ENCODE measurements at regions not wholly inside any gene's neighbourhood (a gene's known extent, or its start where the extent isn't known, plus 50 kb on each side); places are given as distances from the start of the nearest gene placed in this dataset.

DNA sequence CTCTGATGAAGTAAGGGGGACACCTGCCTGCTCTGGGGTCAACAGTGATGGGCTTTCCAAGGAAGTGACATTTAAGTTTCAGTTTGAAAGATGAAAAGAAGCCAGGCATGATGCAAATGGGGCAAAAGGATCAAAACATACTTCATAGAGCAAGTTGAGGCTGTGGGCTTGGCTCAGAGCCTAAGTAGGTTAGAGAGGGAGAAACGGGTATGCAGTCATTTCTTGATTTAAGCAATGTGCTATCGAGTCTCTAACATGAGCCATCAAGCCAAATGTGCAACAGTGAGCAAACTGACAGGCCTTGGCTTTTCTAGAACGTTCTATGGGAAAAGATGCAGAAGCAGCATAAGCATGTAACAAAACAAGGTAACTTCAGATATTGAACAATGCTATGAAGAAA is 80.6 kb downstream of the ADRB2 start:
- Mint-ChIP-seq H3K4me3 (no peak overlapping the region), H3K9me3 (no peaks in the 10 kb centered on the region), H3K27ac (no peak overlapping the region), H3K36me3 (no peaks in the 10 kb centered on the region), H3K27me3 (no peaks in the 10 kb centered on the region), H3K4me1 (no peaks in the 10 kb centered on the region)
- ATAC-seq (replicated peaks) (no peak), DNase-seq (no peak)

DNA sequence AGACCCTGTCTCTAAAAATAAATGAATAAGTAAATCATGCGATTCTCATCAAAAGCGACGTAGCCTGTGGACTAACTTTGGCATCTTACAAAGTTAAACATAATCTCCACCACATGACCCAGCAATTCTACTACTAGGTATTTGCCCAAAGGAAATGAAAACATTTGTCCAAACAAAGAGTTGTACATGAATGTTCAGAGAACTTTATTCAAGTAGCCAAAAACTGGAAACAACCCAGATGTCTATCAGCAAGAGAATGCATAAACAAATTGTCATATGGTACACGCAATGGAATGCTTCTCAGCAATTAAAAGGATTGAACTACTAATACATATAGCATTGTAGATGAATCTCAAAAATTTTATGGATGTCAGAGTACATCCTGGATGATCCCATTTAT is 82.6 kb downstream of the ADRB2 start:
- Mint-ChIP-seq H3K4me1 (no peaks in the 10 kb centered on the region), H3K9me3 (no peaks in the 10 kb centered on the region), H3K27me3 (no peaks in the 10 kb centered on the region), H3K27ac (no peak overlapping the region), H3K4me3 (no peak overlapping the region), H3K36me3 (no peaks in the 10 kb centered on the region)
- DNase-seq (no peak), ATAC-seq (replicated peaks) (no peak)

DNA sequence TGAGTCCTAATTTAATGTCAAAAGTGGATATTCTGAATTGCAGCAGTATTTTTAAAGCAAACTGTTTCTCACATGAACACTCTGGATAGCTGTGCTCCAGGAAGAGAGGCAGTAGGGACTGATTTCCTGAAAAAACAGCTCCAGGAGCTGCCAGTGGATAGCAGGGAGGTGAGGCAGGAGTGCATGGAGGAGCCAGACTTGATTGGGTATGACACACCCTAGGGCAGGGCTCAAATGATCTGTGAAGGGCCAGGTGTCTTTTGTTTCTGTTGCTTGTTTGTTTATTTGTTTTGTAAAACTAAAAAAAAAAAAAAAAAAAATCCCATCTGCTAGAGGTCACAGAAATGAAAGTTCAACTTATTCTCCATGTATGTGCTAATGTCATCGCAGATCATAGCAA is 83.4 kb downstream of the ADRB2 start:
- ATAC-seq (replicated peaks) (no peak), DNase-seq (no peak)
- no peaks in the 10 kb centered on the region for H3K4me1 Mint-ChIP-seq
- no peak overlapping the region for H3K27ac Mint-ChIP-seq
- H3K4me3 Mint-ChIP-seq: no peak overlapping the region
- no peaks in the 10 kb centered on the region for H3K27me3 Mint-ChIP-seq
- H3K9me3 Mint-ChIP-seq: no peaks in the 10 kb centered on the region
- no peaks in the 10 kb centered on the region for H3K36me3 Mint-ChIP-seq

DNA sequence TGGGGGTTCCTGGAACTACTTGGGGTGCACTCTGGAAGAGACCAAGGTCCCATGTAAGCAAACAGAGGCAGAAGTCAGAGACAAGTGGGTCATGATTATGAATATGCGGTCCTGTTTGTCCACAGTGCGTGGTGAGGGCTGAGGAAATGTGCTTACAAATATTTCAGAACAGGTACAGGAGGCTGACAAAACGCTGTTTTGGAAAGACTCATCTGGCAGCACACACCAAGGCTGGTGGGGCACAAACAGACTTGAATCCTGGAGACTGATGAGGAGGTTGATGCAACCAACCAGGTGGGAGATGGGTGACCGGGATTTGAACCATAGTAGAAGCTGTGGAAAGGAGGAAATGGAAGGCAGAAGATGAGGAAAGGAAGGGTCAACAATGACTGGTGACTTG is 83.8 kb downstream of the ADRB2 start:
- no peaks in the 10 kb centered on the region for H3K4me1 Mint-ChIP-seq
- H3K4me3 Mint-ChIP-seq: no peak overlapping the region
- no peaks in the 10 kb centered on the region for H3K27me3 Mint-ChIP-seq
- DNase-seq: no peak
- no peaks in the 10 kb centered on the region for H3K36me3 Mint-ChIP-seq
- H3K9me3 Mint-ChIP-seq: no peaks in the 10 kb centered on the region
- no peak overlapping the region for H3K27ac Mint-ChIP-seq
- ATAC-seq (replicated peaks): no peak

DNA sequence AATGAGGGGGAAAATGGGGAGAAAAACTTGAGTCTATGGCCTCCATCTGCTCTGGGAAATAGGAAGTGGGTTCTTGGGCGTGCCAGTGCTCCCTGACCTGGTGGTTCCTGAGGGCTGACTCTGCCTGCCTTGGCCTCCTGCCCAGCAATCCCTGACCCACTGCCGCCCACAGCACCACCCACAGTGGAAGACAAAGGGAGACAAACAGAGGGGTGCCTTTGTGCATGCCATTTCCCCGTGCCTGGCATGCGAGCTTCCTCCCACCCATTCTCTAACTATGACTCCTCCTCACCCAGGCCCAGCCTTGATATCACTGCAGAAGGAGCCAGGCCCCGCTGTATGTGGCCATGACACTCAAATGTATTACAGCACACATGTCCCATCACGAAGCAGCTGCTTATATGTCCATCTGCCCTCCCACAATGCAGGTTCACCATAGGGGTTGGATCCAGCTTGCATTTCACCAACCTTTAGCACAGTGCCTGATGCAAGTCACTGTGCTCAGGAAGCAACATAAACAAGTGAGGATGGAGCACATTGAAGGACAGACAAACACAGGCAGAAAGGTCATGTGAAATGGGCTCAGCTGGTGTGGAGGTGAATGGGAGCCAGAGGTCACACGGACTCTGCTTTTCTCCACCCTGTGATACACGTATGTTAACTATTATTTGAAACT is 84.4 kb downstream of the ADRB2 start:
- Mint-ChIP-seq H3K4me1 (no peaks in the 10 kb centered on the region), H3K36me3 (no peaks in the 10 kb centered on the region), H3K27ac (no peak overlapping the region), H3K4me3 (no peak overlapping the region), H3K27me3 (no peaks in the 10 kb centered on the region), H3K9me3 (no peaks in the 10 kb centered on the region)
- ATAC-seq (replicated peaks) (no peak), DNase-seq (no peak)

DNA sequence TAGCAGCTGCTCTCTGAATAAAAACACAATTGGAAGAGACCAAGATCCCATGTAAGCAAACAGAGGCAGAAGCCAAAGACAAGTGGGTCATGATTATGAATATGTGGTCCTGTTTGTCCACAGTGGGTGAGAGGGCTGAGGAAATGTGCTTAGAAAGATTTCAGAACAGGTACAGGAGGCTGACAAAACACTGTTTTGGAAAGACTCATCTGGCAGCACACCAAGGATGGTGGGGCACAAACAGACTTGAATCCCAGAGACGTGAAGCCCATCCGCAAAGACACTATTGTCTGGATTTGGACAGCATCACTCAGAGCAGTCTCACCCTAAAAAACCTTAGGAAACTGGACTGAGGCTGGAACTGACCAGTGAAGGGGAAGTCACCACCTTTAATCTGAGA is 85.0 kb downstream of the ADRB2 start:
- no peak overlapping the region for H3K27ac Mint-ChIP-seq
- ATAC-seq (replicated peaks) (no peak), DNase-seq (no peak)
- H3K36me3 Mint-ChIP-seq: no peaks in the 10 kb centered on the region
- H3K4me1 Mint-ChIP-seq: no peaks in the 10 kb centered on the region
- H3K4me3 Mint-ChIP-seq: no peak overlapping the region
- H3K9me3 Mint-ChIP-seq: no peaks in the 10 kb centered on the region
- H3K27me3 Mint-ChIP-seq: no peaks in the 10 kb centered on the region

DNA sequence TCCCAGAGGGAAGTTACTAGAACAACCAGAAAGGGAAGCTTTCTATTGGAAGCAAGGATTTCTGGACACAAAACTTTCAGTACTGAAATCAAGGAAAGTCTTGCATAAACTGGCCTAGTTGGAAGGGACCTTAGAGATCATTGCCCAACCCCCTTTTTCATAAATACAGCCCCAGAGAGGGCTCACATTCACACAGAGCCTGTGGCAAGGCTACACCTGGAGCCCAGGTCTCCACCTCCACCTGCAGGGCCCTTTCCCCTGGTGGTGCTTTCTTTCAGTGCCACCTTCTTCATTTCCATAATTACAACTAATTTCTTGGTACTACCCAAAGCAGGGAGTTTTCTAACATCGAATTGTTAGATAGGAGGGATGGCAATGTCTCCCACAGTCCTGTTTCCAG is 85.7 kb downstream of the ADRB2 start:
- no peaks in the 10 kb centered on the region for H3K36me3 Mint-ChIP-seq
- DNase-seq: no peak
- H3K4me1 Mint-ChIP-seq: no peaks in the 10 kb centered on the region
- no peaks in the 10 kb centered on the region for H3K9me3 Mint-ChIP-seq
- no peak overlapping the region for H3K27ac Mint-ChIP-seq
- H3K4me3 Mint-ChIP-seq: no peak overlapping the region
- H3K27me3 Mint-ChIP-seq: no peaks in the 10 kb centered on the region
- ATAC-seq (replicated peaks): no peak

DNA sequence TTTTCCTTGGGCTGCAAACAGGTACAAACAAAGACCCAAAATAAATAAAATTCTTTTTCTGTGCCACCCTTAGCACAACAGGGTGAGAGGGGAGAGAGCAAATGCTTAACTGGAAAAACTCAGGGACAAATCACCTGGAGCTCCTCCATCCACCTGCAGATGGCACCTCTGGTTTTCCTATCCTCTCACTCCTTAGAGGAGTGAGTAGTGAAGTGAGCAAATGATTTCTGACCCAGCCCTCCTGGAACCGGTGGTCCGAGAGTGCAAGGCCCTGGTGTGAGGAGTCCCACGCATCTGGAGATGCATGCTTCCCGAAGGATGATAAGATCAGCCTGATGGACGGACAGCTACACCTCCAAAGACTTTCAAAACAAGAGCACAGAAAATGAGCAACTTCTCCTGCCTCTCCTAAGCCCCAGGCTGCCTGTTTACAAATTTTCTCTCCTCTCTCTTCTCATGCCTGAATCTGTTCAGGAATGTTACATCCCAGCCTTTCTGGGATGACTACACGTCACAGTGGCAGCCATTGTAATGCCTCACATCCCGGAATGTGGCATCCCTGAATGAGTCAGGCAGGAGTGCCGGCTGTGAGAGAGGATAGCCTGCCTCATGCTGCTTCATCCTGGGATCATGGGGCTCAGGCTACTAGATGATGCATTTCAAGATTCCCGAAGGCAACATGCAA is 86.4 kb downstream of the ADRB2 start:
- DNase-seq (no peak), ATAC-seq (replicated peaks) (no peak)
- H3K27me3 Mint-ChIP-seq: no peaks in the 10 kb centered on the region
- no peaks in the 10 kb centered on the region for H3K36me3 Mint-ChIP-seq
- no peak overlapping the region for H3K4me3 Mint-ChIP-seq
- no peaks in the 10 kb centered on the region for H3K4me1 Mint-ChIP-seq
- no peaks in the 10 kb centered on the region for H3K9me3 Mint-ChIP-seq
- H3K27ac Mint-ChIP-seq: no peak overlapping the region

DNA sequence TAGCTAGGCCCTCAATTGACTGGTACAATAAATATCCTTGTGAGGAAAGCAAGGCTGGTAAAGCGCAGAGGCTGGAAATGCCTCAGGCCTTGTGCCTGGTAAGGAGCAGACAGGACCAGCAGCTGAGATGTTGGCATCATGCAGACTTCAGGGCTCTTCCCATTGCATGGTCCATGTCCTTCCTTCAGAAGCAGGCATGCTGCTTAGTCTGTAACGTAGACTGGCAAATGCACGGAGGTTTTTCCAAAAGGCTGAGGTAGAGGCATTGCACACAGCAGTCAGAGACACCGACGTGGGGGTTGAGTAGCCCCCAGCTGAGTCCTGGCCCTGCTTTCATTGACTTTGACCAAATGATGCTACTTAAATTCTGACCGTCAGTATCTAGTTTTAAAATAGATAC is 87.1 kb downstream of the ADRB2 start:
- no peak for DNase-seq
- no peak for ATAC-seq (replicated peaks)
- H3K36me3 Mint-ChIP-seq: no peaks in the 10 kb centered on the region

DNA sequence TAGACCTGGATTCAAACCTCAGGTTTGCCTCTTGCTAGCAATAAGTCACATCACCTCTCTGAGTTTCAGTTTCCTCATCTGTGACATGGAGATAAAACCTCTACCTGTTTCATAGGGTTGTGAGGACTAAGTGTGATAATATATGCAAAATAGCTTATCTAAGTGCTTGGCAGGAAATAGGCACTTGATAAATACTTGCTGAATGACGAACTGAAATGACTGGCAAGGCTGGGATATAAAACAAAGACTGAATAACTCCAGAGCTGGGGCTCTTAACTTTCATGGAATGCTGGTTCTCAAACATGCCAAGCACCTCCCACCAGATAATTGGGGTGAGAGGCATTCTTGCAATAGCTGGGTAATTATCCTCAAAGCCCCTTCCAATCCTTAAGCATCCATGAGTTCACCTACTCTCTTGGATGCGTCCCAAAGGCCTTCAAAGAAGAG is 87.6 kb downstream of the ADRB2 start:
- no peaks in the 10 kb centered on the region for H3K9me3 Mint-ChIP-seq
- H3K4me3 Mint-ChIP-seq: no peak overlapping the region
- no peaks in the 10 kb centered on the region for H3K36me3 Mint-ChIP-seq
- ATAC-seq (replicated peaks) (no peak), DNase-seq (no peak)
- H3K4me1 Mint-ChIP-seq: no peaks in the 10 kb centered on the region
- no peak overlapping the region for H3K27ac Mint-ChIP-seq
- H3K27me3 Mint-ChIP-seq: peaks cover 0 to 4% of the 10 kb centered on the region in 2 donors

More for the DNA sequence above, 87.1 kb downstream of the ADRB2 start:
- no peak overlapping the region for H3K27ac Mint-ChIP-seq
- no peaks in the 10 kb centered on the region for H3K4me1 Mint-ChIP-seq
- no peaks in the 10 kb centered on the region for H3K9me3 Mint-ChIP-seq
- H3K27me3 Mint-ChIP-seq: no peaks in the 10 kb centered on the region
- no peak overlapping the region for H3K4me3 Mint-ChIP-seq

DNA sequence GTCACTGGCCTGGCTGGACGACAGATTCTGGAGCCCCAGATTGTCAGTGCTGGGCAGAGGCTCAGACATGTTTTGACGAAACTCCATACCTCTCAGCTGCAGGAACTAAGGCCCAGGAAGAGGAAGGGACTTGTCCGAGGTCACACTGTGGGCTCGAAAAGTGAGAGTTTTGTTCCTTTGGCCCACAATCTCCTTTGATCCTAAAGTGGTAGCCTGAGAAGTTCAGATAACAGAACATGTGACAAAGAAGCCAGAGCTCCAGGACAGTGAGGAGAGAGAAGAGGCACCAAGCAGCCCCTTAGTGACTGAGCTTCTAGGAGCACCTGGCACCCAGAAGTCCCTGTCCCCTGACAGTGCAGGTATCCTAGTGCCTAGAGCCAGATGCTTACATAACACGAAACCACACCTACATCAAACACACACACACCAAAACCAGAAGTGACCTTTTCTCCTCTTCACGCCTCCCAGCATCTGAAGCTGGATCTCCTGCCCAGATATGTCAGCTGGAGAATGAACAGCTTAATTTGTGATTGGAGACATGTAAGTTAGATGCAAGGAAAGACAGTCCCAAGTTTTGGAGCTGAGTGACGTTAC is 88.9 kb downstream of the ADRB2 start:
- Mint-ChIP-seq H3K9me3 (no peaks in the 10 kb centered on the region), H3K4me1 (peaks cover 2 to 5% of the 10 kb centered on the region in 2 donors), H3K4me3 (no peak overlapping the region), H3K36me3 (no peaks in the 10 kb centered on the region), H3K27ac (no peak overlapping the region), H3K27me3 (peaks cover 4 to 11% of the 10 kb centered on the region in 2 donors)
- ATAC-seq (replicated peaks): no peak
- no peak for DNase-seq

DNA sequence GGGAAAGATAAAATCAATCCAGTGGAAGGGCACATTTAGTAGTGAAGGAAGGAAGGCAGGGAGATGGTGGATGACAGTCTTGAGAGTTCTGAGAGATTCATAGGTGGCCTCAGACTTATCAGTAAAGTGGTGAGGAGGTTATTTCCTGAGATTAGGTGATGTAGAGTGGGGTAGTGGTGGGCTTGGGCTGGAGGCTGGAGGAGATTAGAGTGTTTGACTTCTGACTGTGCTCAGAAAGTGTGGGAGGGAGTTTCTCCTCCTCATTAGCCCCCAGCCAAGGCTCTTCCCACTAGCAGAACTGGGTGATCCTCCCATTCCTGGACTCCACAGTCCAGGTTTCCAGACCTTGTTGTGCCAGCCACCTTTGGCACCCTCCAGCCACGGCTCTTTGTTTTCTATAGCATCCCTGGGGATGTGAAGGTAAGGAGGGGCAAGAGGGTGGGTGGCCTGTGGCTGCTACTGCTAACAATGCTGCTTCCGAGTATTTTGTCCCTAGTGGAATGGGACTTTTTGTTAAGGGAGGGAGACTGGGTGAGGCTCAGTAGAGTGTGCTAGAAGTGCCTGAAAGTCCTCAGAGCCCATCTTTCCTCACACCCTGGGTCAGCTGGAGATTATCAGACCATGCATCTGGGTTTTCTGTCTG is 94.4 kb downstream of the ADRB2 start:
- Mint-ChIP-seq H3K4me3 (no peak overlapping the region), H3K4me1 (peaks cover 7 to 10% of the 10 kb centered on the region in 2 donors), H3K36me3 (peaks cover 0 to 1% of the 10 kb centered on the region in 2 donors), H3K9me3 (no peaks in the 10 kb centered on the region), H3K27me3 (peaks cover 17 to 36% of the 10 kb centered on the region in 2 donors), H3K27ac (no peak overlapping the region)
- ATAC-seq (replicated peaks): no peak
- no peak for DNase-seq

DNA sequence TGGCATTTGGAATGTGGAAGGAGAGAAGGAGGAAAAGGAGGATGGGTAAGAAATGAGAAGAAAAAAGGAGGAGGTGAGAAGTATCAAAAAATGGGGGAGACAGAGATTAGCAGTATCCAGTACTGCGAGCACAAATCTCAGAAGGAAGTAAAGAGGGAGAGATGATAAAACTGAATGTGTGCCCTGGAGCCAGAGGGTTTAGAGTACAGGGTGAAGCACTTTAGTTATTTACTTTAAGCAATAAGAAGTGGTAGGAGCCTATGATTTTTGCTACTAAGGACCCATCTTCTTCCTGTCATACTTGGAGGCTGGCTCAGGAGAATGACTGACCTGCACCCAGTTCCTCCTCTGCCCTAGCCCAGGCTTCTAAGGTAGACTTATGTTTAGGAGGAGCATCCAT is 94.9 kb downstream of the ADRB2 start:
- Mint-ChIP-seq H3K36me3 (peaks cover 0 to 1% of the 10 kb centered on the region in 2 donors), H3K4me3 (no peak overlapping the region), H3K4me1 (peaks cover 7 to 10% of the 10 kb centered on the region in 2 donors), H3K27ac (no peak overlapping the region), H3K9me3 (no peaks in the 10 kb centered on the region), H3K27me3 (peaks cover 17 to 36% of the 10 kb centered on the region in 2 donors)
- DNase-seq (no peak), ATAC-seq (replicated peaks) (no peak)

DNA sequence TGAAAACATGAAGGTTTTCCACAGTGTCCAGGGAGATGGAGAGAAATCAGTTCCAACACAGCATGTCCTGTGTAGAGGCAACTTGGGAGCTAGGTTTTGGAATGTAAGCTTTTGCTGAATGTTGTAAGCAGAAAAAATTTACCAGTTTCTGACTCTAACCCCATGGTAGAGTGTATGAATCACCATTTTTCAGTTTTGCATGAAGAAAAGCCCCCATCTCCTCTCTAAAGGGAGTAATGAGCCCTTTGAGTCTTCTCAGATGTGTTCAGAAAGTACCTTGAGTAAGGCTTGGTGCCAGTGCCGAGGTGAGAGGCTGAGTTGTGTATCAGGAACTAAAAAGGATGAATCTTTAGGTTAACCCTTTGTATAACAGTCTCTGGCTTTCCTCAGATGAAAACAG is 96.2 kb downstream of the ADRB2 start:
- DNase-seq (no peak), ATAC-seq (replicated peaks) (peak; percentile 65 to 94)
- H3K27ac Mint-ChIP-seq: no peak overlapping the region
- H3K27me3 Mint-ChIP-seq: peaks cover 17 to 36% of the 10 kb centered on the region in 2 donors
- H3K9me3 Mint-ChIP-seq: no peaks in the 10 kb centered on the region
- H3K4me1 Mint-ChIP-seq: peaks cover 7 to 10% of the 10 kb centered on the region in 2 donors
- H3K36me3 Mint-ChIP-seq: peaks cover 0 to 1% of the 10 kb centered on the region in 2 donors
- no peak overlapping the region for H3K4me3 Mint-ChIP-seq

DNA sequence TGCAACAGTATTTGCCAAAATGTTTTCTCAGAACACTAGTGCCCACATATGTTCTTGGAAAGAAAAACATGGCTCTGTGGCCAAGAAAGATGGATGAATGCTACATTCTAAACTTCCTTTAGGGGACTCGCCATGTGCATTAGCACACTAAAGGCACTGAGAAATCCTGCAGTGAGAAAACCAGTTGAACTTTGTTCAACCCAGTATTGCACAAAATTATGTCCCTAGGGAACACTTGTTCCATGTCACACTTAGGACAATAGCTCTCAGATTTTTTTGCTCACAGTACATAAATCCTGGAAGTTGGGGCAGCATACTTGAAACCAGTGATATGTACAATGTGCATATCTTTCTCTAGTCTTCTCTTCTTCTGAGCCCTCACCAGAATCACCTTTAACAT is 96.6 kb downstream of the ADRB2 start:
- no peak overlapping the region for H3K27ac Mint-ChIP-seq
- H3K9me3 Mint-ChIP-seq: no peaks in the 10 kb centered on the region
- DNase-seq (no peak), ATAC-seq (replicated peaks) (no peak)
- H3K27me3 Mint-ChIP-seq: peaks cover 17 to 36% of the 10 kb centered on the region in 2 donors
- no peak overlapping the region for H3K4me3 Mint-ChIP-seq
- peaks cover 0 to 1% of the 10 kb centered on the region in 2 donors for H3K36me3 Mint-ChIP-seq
- H3K4me1 Mint-ChIP-seq: peaks cover 7 to 10% of the 10 kb centered on the region in 2 donors
